ENCODE measurements at regions not wholly inside any gene's neighbourhood (a gene's known extent, or its start where the extent isn't known, plus 50 kb on each side); places are given as distances from the start of the nearest gene placed in this dataset.

GRCh38 chr6:94683409-94683808, 893.9 kb upstream of the MANEA start:
- Histone ChIP-seq H3K4me1 (ENCODE audit: control insufficient read depth, insufficient read depth, low read length) (no peaks in the 10 kb centered on the region), H3K27ac (ENCODE audit: low read depth, low read length) (no peak overlapping the region), H3K36me3 (ENCODE audit: control insufficient read depth, insufficient read depth, low read length) (no peaks in the 10 kb centered on the region), H3K4me3 (ENCODE audit: low read length) (no peak overlapping the region), H3K9ac (ENCODE audit: low read length) (no peak overlapping the region), H3K27me3 (ENCODE audit: control insufficient read depth, insufficient read depth, low read length) (no peaks in the 10 kb centered on the region)

GRCh38 chr6:94680669-94681212, 896.6 kb upstream of the MANEA start:
- Histone ChIP-seq H3K27ac (ENCODE audit: low read depth, low read length) (no peak overlapping the region), H3K27me3 (ENCODE audit: control insufficient read depth, insufficient read depth, low read length) (no peaks in the 10 kb centered on the region), H3K4me1 (ENCODE audit: control insufficient read depth, insufficient read depth, low read length) (no peaks in the 10 kb centered on the region), H3K36me3 (ENCODE audit: control insufficient read depth, insufficient read depth, low read length) (no peaks in the 10 kb centered on the region), H3K4me3 (ENCODE audit: low read length) (no peak overlapping the region), H3K9ac (ENCODE audit: low read length) (no peak overlapping the region)

- H3K9ac ChIP-seq (ENCODE audit: low read length) = no peak overlapping the region
- no peak overlapping the region for H3K27ac ChIP-seq (ENCODE audit: low read depth, low read length)
- no peaks in the 10 kb centered on the region for H3K4me1 ChIP-seq (ENCODE audit: control insufficient read depth, insufficient read depth, low read length)
- H3K36me3 ChIP-seq (ENCODE audit: control insufficient read depth, insufficient read depth, low read length) = no peaks in the 10 kb centered on the region
- H3K27me3 ChIP-seq (ENCODE audit: control insufficient read depth, insufficient read depth, low read length) = no peaks in the 10 kb centered on the region
- H3K4me3 ChIP-seq (ENCODE audit: low read length) = no peak overlapping the region
These were observed 904.1 kb upstream of the MANEA start for GRCh38 chr6:94673251-94673650.

- Histone ChIP-seq H3K4me3 (ENCODE audit: low read length) (no peak overlapping the region), H3K27me3 (ENCODE audit: control insufficient read depth, insufficient read depth, low read length) (no peaks in the 10 kb centered on the region), H3K36me3 (ENCODE audit: control insufficient read depth, insufficient read depth, low read length) (no peaks in the 10 kb centered on the region), H3K27ac (ENCODE audit: low read depth, low read length) (no peak overlapping the region), H3K9ac (ENCODE audit: low read length) (no peak overlapping the region), H3K4me1 (ENCODE audit: control insufficient read depth, insufficient read depth, low read length) (no peaks in the 10 kb centered on the region)
These were observed 907.3 kb upstream of the MANEA start for GRCh38 chr6:94670017-94670416.

GRCh38 chr6:94668876-94669275, 908.5 kb upstream of the MANEA start:
- H3K27me3 ChIP-seq (ENCODE audit: control insufficient read depth, insufficient read depth, low read length) = no peaks in the 10 kb centered on the region
- H3K36me3 ChIP-seq (ENCODE audit: control insufficient read depth, insufficient read depth, low read length) = no peaks in the 10 kb centered on the region
- no peak overlapping the region for H3K4me3 ChIP-seq (ENCODE audit: low read length)
- H3K27ac ChIP-seq (ENCODE audit: low read depth, low read length) = no peak overlapping the region
- no peaks in the 10 kb centered on the region for H3K4me1 ChIP-seq (ENCODE audit: control insufficient read depth, insufficient read depth, low read length)
- no peak overlapping the region for H3K9ac ChIP-seq (ENCODE audit: low read length)

GRCh38 chr6:94658929-94659328, 918.4 kb upstream of the MANEA start:
- H3K9ac ChIP-seq (ENCODE audit: low read length) = no peak overlapping the region
- no peak overlapping the region for H3K27ac ChIP-seq (ENCODE audit: low read depth, low read length)
- H3K27me3 ChIP-seq (ENCODE audit: control insufficient read depth, insufficient read depth, low read length) = no peaks in the 10 kb centered on the region
- no peaks in the 10 kb centered on the region for H3K36me3 ChIP-seq (ENCODE audit: control insufficient read depth, insufficient read depth, low read length)
- H3K4me1 ChIP-seq (ENCODE audit: control insufficient read depth, insufficient read depth, low read length) = no peaks in the 10 kb centered on the region
- no peak overlapping the region for H3K4me3 ChIP-seq (ENCODE audit: low read length)

GRCh38 chr6:94651239-94651638, 926.1 kb upstream of the MANEA start:
- Histone ChIP-seq H3K27me3 (ENCODE audit: control insufficient read depth, insufficient read depth, low read length) (no peaks in the 10 kb centered on the region), H3K4me1 (ENCODE audit: control insufficient read depth, insufficient read depth, low read length) (no peaks in the 10 kb centered on the region), H3K4me3 (ENCODE audit: low read length) (no peak overlapping the region), H3K27ac (ENCODE audit: low read depth, low read length) (no peak overlapping the region), H3K36me3 (ENCODE audit: control insufficient read depth, insufficient read depth, low read length) (no peaks in the 10 kb centered on the region), H3K9ac (ENCODE audit: low read length) (no peak overlapping the region)

GRCh38 chr6:94645191-94645590, 932.1 kb upstream of the MANEA start:
- Histone ChIP-seq H3K4me1 (ENCODE audit: control insufficient read depth, insufficient read depth, low read length) (no peaks in the 10 kb centered on the region), H3K36me3 (ENCODE audit: control insufficient read depth, insufficient read depth, low read length) (no peaks in the 10 kb centered on the region), H3K27me3 (ENCODE audit: control insufficient read depth, insufficient read depth, low read length) (no peaks in the 10 kb centered on the region), H3K9ac (ENCODE audit: low read length) (no peak overlapping the region), H3K27ac (ENCODE audit: low read depth, low read length) (no peak overlapping the region), H3K4me3 (ENCODE audit: low read length) (no peak overlapping the region)

GRCh38 chr6:94639564-94639963, 937.8 kb upstream of the MANEA start:
- no peaks in the 10 kb centered on the region for H3K27me3 ChIP-seq (ENCODE audit: control insufficient read depth, insufficient read depth, low read length)
- no peaks in the 10 kb centered on the region for H3K36me3 ChIP-seq (ENCODE audit: control insufficient read depth, insufficient read depth, low read length)
- H3K9ac ChIP-seq (ENCODE audit: low read length) = no peak overlapping the region
- H3K27ac ChIP-seq (ENCODE audit: low read depth, low read length) = no peak overlapping the region
- no peaks in the 10 kb centered on the region for H3K4me1 ChIP-seq (ENCODE audit: control insufficient read depth, insufficient read depth, low read length)
- no peak overlapping the region for H3K4me3 ChIP-seq (ENCODE audit: low read length)

GRCh38 chr6:94636780-94637385, 940.5 kb upstream of the MANEA start:
- Histone ChIP-seq H3K4me3 (ENCODE audit: low read length) (no peak overlapping the region), H3K9ac (ENCODE audit: low read length) (no peak overlapping the region), H3K27me3 (ENCODE audit: control insufficient read depth, insufficient read depth, low read length) (no peaks in the 10 kb centered on the region), H3K27ac (ENCODE audit: low read depth, low read length) (no peak overlapping the region), H3K36me3 (ENCODE audit: control insufficient read depth, insufficient read depth, low read length) (no peaks in the 10 kb centered on the region), H3K4me1 (ENCODE audit: control insufficient read depth, insufficient read depth, low read length) (no peaks in the 10 kb centered on the region)

GRCh38 chr6:94623586-94623985, 953.7 kb upstream of the MANEA start:
- H3K4me1 ChIP-seq (ENCODE audit: control insufficient read depth, insufficient read depth, low read length) = no peaks in the 10 kb centered on the region
- H3K4me3 ChIP-seq (ENCODE audit: low read length) = no peak overlapping the region
- H3K36me3 ChIP-seq (ENCODE audit: control insufficient read depth, insufficient read depth, low read length) = no peaks in the 10 kb centered on the region
- H3K27ac ChIP-seq (ENCODE audit: low read depth, low read length) = no peak overlapping the region
- H3K27me3 ChIP-seq (ENCODE audit: control insufficient read depth, insufficient read depth, low read length) = no peaks in the 10 kb centered on the region
- no peak overlapping the region for H3K9ac ChIP-seq (ENCODE audit: low read length)

GRCh38 chr6:94622783-94623182, 954.6 kb upstream of the MANEA start:
- Histone ChIP-seq H3K4me3 (ENCODE audit: low read length) (no peak overlapping the region), H3K27ac (ENCODE audit: low read depth, low read length) (no peak overlapping the region), H3K9ac (ENCODE audit: low read length) (no peak overlapping the region), H3K27me3 (ENCODE audit: control insufficient read depth, insufficient read depth, low read length) (no peaks in the 10 kb centered on the region), H3K4me1 (ENCODE audit: control insufficient read depth, insufficient read depth, low read length) (no peaks in the 10 kb centered on the region), H3K36me3 (ENCODE audit: control insufficient read depth, insufficient read depth, low read length) (no peaks in the 10 kb centered on the region)

GRCh38 chr6:94600636-94601035, 976.7 kb upstream of the MANEA start:
- Histone ChIP-seq H3K4me3 (ENCODE audit: low read length) (no peak overlapping the region), H3K9ac (ENCODE audit: low read length) (no peak overlapping the region), H3K27me3 (ENCODE audit: control insufficient read depth, insufficient read depth, low read length) (no peaks in the 10 kb centered on the region), H3K36me3 (ENCODE audit: control insufficient read depth, insufficient read depth, low read length) (no peaks in the 10 kb centered on the region), H3K4me1 (ENCODE audit: control insufficient read depth, insufficient read depth, low read length) (no peaks in the 10 kb centered on the region), H3K27ac (ENCODE audit: low read depth, low read length) (no peak overlapping the region)
